ENCODE measurements at regions not wholly inside any gene's neighbourhood (a gene's known extent, or its start where the extent isn't known, plus 50 kb on each side); places are given as distances from the start of the nearest gene placed in this dataset.

DNA sequence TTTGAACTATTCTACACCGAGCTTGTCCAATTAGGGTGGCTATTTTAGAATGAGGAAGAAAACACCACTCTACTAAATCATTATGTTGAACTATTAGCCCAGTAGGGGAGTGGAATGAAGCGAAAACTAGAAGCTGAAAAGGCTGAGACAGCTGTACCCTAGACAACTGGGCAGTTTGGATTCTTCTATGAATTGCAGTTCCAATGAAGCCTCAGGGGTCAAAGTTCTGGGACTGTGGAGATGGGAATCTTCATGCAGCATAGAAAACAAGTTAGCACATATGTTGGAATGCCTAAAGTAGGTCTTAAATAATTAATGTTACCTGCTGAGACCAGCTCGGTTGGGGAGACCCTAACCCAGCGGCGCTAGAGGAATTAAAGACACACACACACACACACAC, 62.7 kb upstream of the ZNF726 start:
- TF ChIP-seq CTCF (IDR thresholded peaks at IDR 0.05) (no peak), POLR2A (IDR thresholded peaks at IDR 0.05) (no peak)

All from body of pancreas (tissue), 4 donors.